Pancreas (tissue), 10 donors: ENCODE measurements at regions not wholly inside any gene's neighbourhood (a gene's known extent, or its start where the extent isn't known, plus 50 kb on each side); places are given as distances from the start of the nearest gene placed in this dataset.

Source experiments
- ATAC-seq, 4 donors: fragments of 200-7000 bp; cut with Tn5 transposase; one replicate each; pipeline versions ENCODE4 v1.8.0 to v1.9.1; 2020; ENCODE audit warnings: mild to moderate bottlenecking in 4 of 4, moderate library complexity in 4 of 4
- DNase-seq, 6 donors: peaks; one replicate each; pipeline ENCODE4 v3.0.0-alpha.2; 2020
- FAIRE-seq: peaks from 2 replicates; lab custom pipeline; 2012; peaks lifted over from hg19 to GRCh38; lab: Jason Lieb, UNC
- H3K27ac ChIP-seq, 4 donors: fragments of 200-600 bp; sonication (generic); 1 replicate in 3 of 4; 2 replicates in 1 of 4; pipeline versions ENCODE4 v1.5.0 to v1.8.0; 2020
- H3K27me3 ChIP-seq, 4 donors: fragments of 200-600 bp; one replicate each; pipeline ENCODE4 v1.8.0; 2021
- H3K36me3 ChIP-seq, 3 donors: fragments of 200-600 bp; sonication (generic) in 1 of 3; one replicate each; pipeline versions ENCODE4 v1.5.0 to v1.8.0; 2020 to 2021
- H3K4me1 ChIP-seq, 3 donors: fragments of 200-600 bp; one replicate each; pipeline ENCODE4 v1.8.0; 2021
- H3K4me3 ChIP-seq, 4 donors: fragments of 200-600 bp; sonication (generic) in 2 of 4; one replicate each; pipeline versions ENCODE4 v1.5.0 to v1.8.0; 2020 to 2021
- H3K9me3 ChIP-seq, 4 donors: fragments of 200-600 bp; one replicate each; pipeline ENCODE4 v1.8.0; 2021
- CTCF ChIP-seq, 4 donors: fragments of 200-600 bp; sonication (generic) in 3 of 4; IDR thresholded peaks; one replicate each; pipeline versions ENCODE4 v1.5.0 to v1.8.0; 2021; ENCODE audit warnings: antibody characterized with exemption in 4 of 4
- WGBS, 2 donors: extraction: QIAGEN DNeasy Blood & Tissue Kit; methylation state at CpG; one replicate each; pipeline ENCODE4 v1.1.7; 2013; 5-methylcytosine and 5-hydroxymethylcytosine counted together
- intact Hi-C, 3 donors: fragments of 100-400 bp; cut with DNase I; formaldehyde crosslinking; loops; one replicate each; pipeline versions ENCODE4 v1.11.1 to v1.14.2; 2022
- donor health status: healthy with polysubstance abuse.
- donor health status: DM: no; HTN: no; CAD: no; lungs with moderate emphysema.
- donor health status: DM: no; HTN: no; CAD: no.
- donor health status: control.
- donor health status: control.
- donor health status: Bipolar disorder and iron deficiency.
- donor health status: DM: yes; HTN: yes; CAD: no.
- donor health status: DM: no; HTN: no; CAD: no.
- donor health status: DM: no; HTN: no; CAD: no.
- donor health status: DM: yes; HTN: yes; CAD: no.

DNA sequence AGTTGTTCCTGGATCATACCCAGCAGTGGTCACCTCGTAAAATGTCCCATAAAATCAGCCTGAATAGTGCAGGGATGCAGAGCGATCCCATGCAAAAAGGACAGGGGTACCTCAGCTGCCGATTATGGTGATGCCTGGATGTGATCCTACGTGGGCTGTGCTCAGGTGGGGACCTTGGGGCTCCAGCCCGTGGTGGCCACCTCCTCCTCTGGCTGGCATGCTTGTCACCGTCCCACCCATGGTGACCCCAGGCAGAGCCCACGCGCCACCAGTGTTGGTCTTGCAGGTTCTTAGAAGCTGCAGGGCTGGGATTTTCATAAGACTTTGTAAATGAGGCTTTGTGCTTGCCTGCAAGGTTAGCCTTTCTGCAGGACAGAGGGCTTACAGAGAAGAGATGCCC lies 97.2 kb downstream of the GLRX3 start:
- FAIRE-seq, result no peak
- no peaks in the 10 kb centered on the region for H3K27me3 ChIP-seq

GRCh38 chr10:130234171-130234965 lies 98.2 kb downstream of the GLRX3 start:
- FAIRE-seq (no peak), DNase-seq (no peak), ATAC-seq (no peak)
- 76 to 83% methylated on average over 10 of the region's 10 CpGs for WGBS, 2 donors
- Histone ChIP-seq H3K9me3 (no peaks in the 10 kb centered on the region), H3K4me3 (no peak overlapping the region), H3K4me1 (no peaks in the 10 kb centered on the region), H3K27ac (no peak overlapping the region), H3K36me3 (no peaks in the 10 kb centered on the region), H3K27me3 (no peaks in the 10 kb centered on the region)
- no peak for TF ChIP-seq CTCF (IDR thresholded peaks at IDR 0.05)
- intact Hi-C loops, result no loop called here

More for the DNA sequence above, 97.2 kb downstream of the GLRX3 start:
- DNase-seq, result no peak
- intact Hi-C loops, result no loop called here
- Histone ChIP-seq H3K27ac (no peak overlapping the region), H3K4me3 (no peak overlapping the region), H3K9me3 (no peaks in the 10 kb centered on the region), H3K4me1 (no peaks in the 10 kb centered on the region), H3K36me3 (no peaks in the 10 kb centered on the region)
- WGBS, 2 donors, result 75 to 80% methylated on average over 8 of the region's 8 CpGs
- no peak for TF ChIP-seq CTCF (IDR thresholded peaks at IDR 0.05)
- no peak for ATAC-seq

GRCh38 chr10:130236711-130237110 lies 100.5 kb downstream of the GLRX3 start:
- ATAC-seq (no peak), DNase-seq (no peak), FAIRE-seq (no peak)
- Histone ChIP-seq H3K4me3 (no peak overlapping the region), H3K4me1 (no peaks in the 10 kb centered on the region), H3K9me3 (no peaks in the 10 kb centered on the region), H3K27me3 (no peaks in the 10 kb centered on the region), H3K36me3 (no peaks in the 10 kb centered on the region), H3K27ac (no peak overlapping the region)
- intact Hi-C loops, result no loop called here
- TF ChIP-seq CTCF (IDR thresholded peaks at IDR 0.05), result no peak
- WGBS, 2 donors, result 74 to 77% methylated on average over 1 of the region's 1 CpG

- no peak overlapping the region for H3K27ac ChIP-seq
- no peaks in the 10 kb centered on the region for H3K9me3 ChIP-seq
- FAIRE-seq (no peak), ATAC-seq (no peak), DNase-seq (no peak)
- no peaks in the 10 kb centered on the region for H3K4me1 ChIP-seq
- no peaks in the 10 kb centered on the region for H3K36me3 ChIP-seq
- intact Hi-C loops, result no loop called here
- no peak for TF ChIP-seq CTCF (IDR thresholded peaks at IDR 0.05)
- H3K27me3 ChIP-seq, result no peaks in the 10 kb centered on the region
- 82 to 89% methylated on average over 2 of the region's 2 CpGs for WGBS, 2 donors
- H3K4me3 ChIP-seq, result no peak overlapping the region
Measured at GRCh38 chr10:130240409-130240808, 104.2 kb downstream of the GLRX3 start.

- Histone ChIP-seq H3K27ac (no peak overlapping the region), H3K9me3 (no peaks in the 10 kb centered on the region), H3K4me1 (no peaks in the 10 kb centered on the region), H3K36me3 (no peaks in the 10 kb centered on the region), H3K27me3 (no peaks in the 10 kb centered on the region), H3K4me3 (no peak overlapping the region)
- DNase-seq (no peak), ATAC-seq (no peak), FAIRE-seq (no peak)
- TF ChIP-seq CTCF (IDR thresholded peaks at IDR 0.05), result no peak
- intact Hi-C loops, result no loop called here
- WGBS, 2 donors, result 39 to 49% methylated on average over 3 of the region's 3 CpGs
Measured at GRCh38 chr10:130242513-130242912, 106.3 kb downstream of the GLRX3 start.
